ENCODE measurements at regions not wholly inside any gene's neighbourhood (a gene's known extent, or its start where the extent isn't known, plus 50 kb on each side); places are given as distances from the start of the nearest gene placed in this dataset.

DNA sequence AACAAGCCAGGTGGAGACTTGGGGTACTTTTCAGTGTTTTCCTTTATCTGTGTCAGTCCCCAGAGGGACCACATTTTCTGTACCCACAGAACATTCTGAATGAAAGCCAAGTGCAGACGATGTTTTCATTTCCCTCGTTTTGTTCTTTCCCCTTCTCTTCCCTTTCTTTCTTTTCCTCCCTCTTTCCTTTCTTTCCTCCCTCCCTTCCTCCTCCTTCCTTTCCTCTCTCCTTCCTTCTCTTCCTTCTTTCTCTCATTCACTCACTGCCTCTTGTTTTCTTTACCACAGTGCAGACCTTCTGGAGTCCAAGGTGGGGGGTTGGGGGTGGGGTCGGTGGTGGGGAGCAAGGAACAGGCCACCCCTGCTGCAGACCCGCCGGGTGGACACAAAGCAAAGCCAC lies 141.4 kb upstream of the MKI67 start:
- ATAC-seq (ENCODE audit: insufficient read depth, low read depth) (no peak), DNase-seq (no peak)
- H4K20me1 ChIP-seq (ENCODE audit: insufficient read depth, low read length) = peaks cover 26% of the 10 kb centered on the region
- H3K9ac ChIP-seq (ENCODE audit: low read depth, low read length) = no peak overlapping the region
- H3K4me2 ChIP-seq (ENCODE audit: insufficient read depth, low read length) = no peak overlapping the region
- no peaks in the 10 kb centered on the region for H3K4me1 ChIP-seq (ENCODE audit: insufficient read depth, low read length)
- H3K79me2 ChIP-seq (ENCODE audit: insufficient read depth, low read length) = no peaks in the 10 kb centered on the region
- no peak overlapping the region for H3K4me3 ChIP-seq (ENCODE audit: low read depth in 1 of 2, low read length in 2 of 2)
- no peaks in the 10 kb centered on the region for H3K27me3 ChIP-seq (ENCODE audit: insufficient read depth, low read length, poor library complexity)
- TF ChIP-seq, protein P1, sequence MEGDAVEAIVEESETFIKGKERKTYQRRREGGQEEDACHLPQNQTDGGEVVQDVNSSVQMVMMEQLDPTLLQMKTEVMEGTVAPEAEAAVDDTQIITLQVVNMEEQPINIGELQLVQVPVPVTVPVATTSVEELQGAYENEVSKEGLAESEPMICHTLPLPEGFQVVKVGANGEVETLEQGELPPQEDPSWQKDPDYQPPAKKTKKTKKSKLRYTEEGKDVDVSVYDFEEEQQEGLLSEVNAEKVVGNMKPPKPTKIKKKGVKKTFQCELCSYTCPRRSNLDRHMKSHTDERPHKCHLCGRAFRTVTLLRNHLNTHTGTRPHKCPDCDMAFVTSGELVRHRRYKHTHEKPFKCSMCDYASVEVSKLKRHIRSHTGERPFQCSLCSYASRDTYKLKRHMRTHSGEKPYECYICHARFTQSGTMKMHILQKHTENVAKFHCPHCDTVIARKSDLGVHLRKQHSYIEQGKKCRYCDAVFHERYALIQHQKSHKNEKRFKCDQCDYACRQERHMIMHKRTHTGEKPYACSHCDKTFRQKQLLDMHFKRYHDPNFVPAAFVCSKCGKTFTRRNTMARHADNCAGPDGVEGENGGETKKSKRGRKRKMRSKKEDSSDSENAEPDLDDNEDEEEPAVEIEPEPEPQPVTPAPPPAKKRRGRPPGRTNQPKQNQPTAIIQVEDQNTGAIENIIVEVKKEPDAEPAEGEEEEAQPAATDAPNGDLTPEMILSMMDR (IDR thresholded peaks at IDR 0.05; ENCODE audit: borderline replicate concordance, extremely low read depth, low read length, poor library complexity, severe bottlenecking) = no peak
- TF ChIP-seq EZH2 (IDR thresholded peaks at IDR 0.05; ENCODE audit: borderline replicate concordance, low read depth, low read length, severe bottlenecking) = no peak
- no peaks in the 10 kb centered on the region for H3K9me3 ChIP-seq (ENCODE audit: insufficient read depth, low read length, severe bottlenecking)
- no peaks in the 10 kb centered on the region for H3K36me3 ChIP-seq (ENCODE audit: insufficient read depth, low read length)
- no peak overlapping the region for H2AFZ ChIP-seq (ENCODE audit: low read depth, low read length)
- H3K27ac ChIP-seq (ENCODE audit: low read length) = no peak overlapping the region

DNA sequence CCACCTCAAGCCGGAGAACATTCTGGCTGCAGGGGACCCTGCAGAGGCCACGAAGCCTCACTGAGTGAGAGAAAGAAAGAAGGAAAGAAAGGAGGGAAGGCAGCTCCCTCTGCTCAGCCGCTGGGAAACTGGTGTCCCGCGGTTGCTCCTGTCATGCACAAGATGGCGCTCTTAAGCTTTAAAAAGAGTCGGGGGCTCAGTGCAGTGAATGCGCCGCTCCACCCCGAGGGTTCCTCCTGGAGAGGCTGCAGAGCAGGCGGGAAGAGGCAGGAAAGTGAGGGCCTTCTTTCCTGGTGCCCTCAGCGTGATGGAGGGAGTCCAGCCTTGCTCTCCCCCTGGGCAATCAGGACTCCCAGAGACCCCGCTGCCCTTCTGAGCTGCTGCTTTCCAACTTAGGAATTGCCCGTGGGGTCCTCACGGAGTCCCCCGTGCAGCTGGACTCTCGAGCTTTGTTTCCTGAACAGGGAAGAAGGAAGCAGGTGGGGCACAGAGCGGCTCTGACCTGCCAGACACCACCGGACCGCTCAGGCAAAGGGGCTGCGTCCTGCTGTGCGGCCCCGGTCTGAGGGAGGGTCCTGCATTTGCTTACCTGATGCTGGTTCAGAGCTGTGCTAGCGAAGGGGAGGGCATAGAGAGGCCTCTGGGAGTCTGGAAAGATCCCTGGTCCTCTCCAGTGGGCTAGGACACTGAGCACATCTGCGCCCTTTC lies 141.9 kb upstream of the MKI67 start:
- Histone ChIP-seq H2AFZ (ENCODE audit: low read depth, low read length) (no peak overlapping the region), H4K20me1 (ENCODE audit: insufficient read depth, low read length) (peaks cover 23% of the 10 kb centered on the region), H3K4me3 (ENCODE audit: low read depth in 1 of 2, low read length in 2 of 2) (no peak overlapping the region), H3K9me3 (ENCODE audit: insufficient read depth, low read length, severe bottlenecking) (no peaks in the 10 kb centered on the region), H3K36me3 (ENCODE audit: insufficient read depth, low read length) (no peaks in the 10 kb centered on the region), H3K27ac (ENCODE audit: low read length) (no peak overlapping the region), H3K4me1 (ENCODE audit: insufficient read depth, low read length) (no peaks in the 10 kb centered on the region), H3K9ac (ENCODE audit: low read depth, low read length) (no peak overlapping the region), H3K27me3 (ENCODE audit: insufficient read depth, low read length, poor library complexity) (no peaks in the 10 kb centered on the region), H3K79me2 (ENCODE audit: insufficient read depth, low read length) (no peaks in the 10 kb centered on the region), H3K4me2 (ENCODE audit: insufficient read depth, low read length) (no peak overlapping the region)
- DNase-seq (peak; percentile 32), ATAC-seq (ENCODE audit: insufficient read depth, low read depth) (peak; percentile 58; the same call in 2 of the 3 replicates)
- TF ChIP-seq, protein P1 (IDR thresholded peaks at IDR 0.05; ENCODE audit: borderline replicate concordance, extremely low read depth, low read length, poor library complexity, severe bottlenecking) = peak; percentile 73
- TF ChIP-seq EZH2 (IDR thresholded peaks at IDR 0.05; ENCODE audit: borderline replicate concordance, low read depth, low read length, severe bottlenecking) = no peak

DNA sequence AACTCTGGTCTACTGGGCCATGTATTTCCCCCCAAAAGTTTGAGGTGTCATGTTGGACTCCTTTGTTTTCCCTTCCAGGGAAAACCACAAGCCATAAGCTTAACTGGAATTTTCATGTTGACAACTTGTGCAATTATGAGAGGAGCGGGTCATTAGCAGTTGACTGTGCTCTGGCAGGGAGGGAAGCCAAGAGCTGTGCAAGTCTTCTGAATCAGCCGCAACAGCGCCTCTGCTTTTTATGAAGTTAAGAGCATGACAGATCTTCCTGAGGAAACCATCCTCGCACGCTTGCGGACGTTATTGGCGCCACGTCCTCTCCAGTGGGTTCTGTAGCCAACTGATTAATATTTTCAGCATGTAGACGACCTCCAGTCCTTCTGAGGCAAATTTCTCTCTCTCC lies 148.7 kb upstream of the MKI67 start:
- no peaks in the 10 kb centered on the region for H3K4me1 ChIP-seq (ENCODE audit: insufficient read depth, low read length)
- no peaks in the 10 kb centered on the region for H3K9me3 ChIP-seq (ENCODE audit: insufficient read depth, low read length, severe bottlenecking)
- H3K27ac ChIP-seq (ENCODE audit: low read length) = no peak overlapping the region
- ATAC-seq (ENCODE audit: insufficient read depth, low read depth) (no peak), DNase-seq (no peak)
- H3K79me2 ChIP-seq (ENCODE audit: insufficient read depth, low read length) = no peaks in the 10 kb centered on the region
- no peak overlapping the region for H3K4me2 ChIP-seq (ENCODE audit: insufficient read depth, low read length)
- TF ChIP-seq EZH2 (IDR thresholded peaks at IDR 0.05; ENCODE audit: borderline replicate concordance, low read depth, low read length, severe bottlenecking) = no peak
- TF ChIP-seq, protein P1 (IDR thresholded peaks at IDR 0.05; ENCODE audit: borderline replicate concordance, extremely low read depth, low read length, poor library complexity, severe bottlenecking) = no peak
- H2AFZ ChIP-seq (ENCODE audit: low read depth, low read length) = no peak overlapping the region
- H3K36me3 ChIP-seq (ENCODE audit: insufficient read depth, low read length) = no peaks in the 10 kb centered on the region
- H3K4me3 ChIP-seq (ENCODE audit: low read depth in 1 of 2, low read length in 2 of 2) = no peak overlapping the region
- H4K20me1 ChIP-seq (ENCODE audit: insufficient read depth, low read length) = peaks cover 3% of the 10 kb centered on the region
- no peak overlapping the region for H3K9ac ChIP-seq (ENCODE audit: low read depth, low read length)
- no peaks in the 10 kb centered on the region for H3K27me3 ChIP-seq (ENCODE audit: insufficient read depth, low read length, poor library complexity)
